ENCODE measurements at regions not wholly inside any gene's neighbourhood (a gene's known extent, or its start where the extent isn't known, plus 50 kb on each side); places are given as distances from the start of the nearest gene placed in this dataset.

GRCh38 chr1:866095-866494 is 57.6 kb upstream of the SAMD11 start:
- TF ChIP-seq CTCF (conservative IDR thresholded peaks at IDR 0.05; ENCODE audit: low read depth, low read length), result no peak
- TF ChIP-seq POLR2A (IDR thresholded peaks at IDR 0.05; ENCODE audit: low read depth, low read length), result no peak
- no peak for TF ChIP-seq RFX5 (IDR thresholded peaks at IDR 0.05; ENCODE audit: low read depth, low read length)
- TF ChIP-seq FOS (IDR thresholded peaks at IDR 0.05; ENCODE audit: low read depth, low read length), result no peak
- TF ChIP-seq MXI1 (IDR thresholded peaks at IDR 0.05; ENCODE audit: borderline replicate concordance, low read depth, low read length), result no peak
- TF ChIP-seq RAD21 (IDR thresholded peaks at IDR 0.05; ENCODE audit: low read length), result no peak
- TF ChIP-seq NFE2L2 (IDR thresholded peaks at IDR 0.05; ENCODE audit: low read depth, low read length), result no peak
- TF ChIP-seq RCOR1 (IDR thresholded peaks at IDR 0.05; ENCODE audit: insufficient replicate concordance, low read length), result no peak
- TF ChIP-seq ELK1 (IDR thresholded peaks at IDR 0.05; ENCODE audit: borderline replicate concordance, low read depth, low read length), result no peak
